Breast epithelium (tissue), 3 donors: ENCODE measurements at regions not wholly inside any gene's neighbourhood (a gene's known extent, or its start where the extent isn't known, plus 50 kb on each side); places are given as distances from the start of the nearest gene placed in this dataset.

Experiments used
- CTCF ChIP-seq, 3 donors: fragments of 450-650 bp; IDR thresholded peaks; one replicate each; pipeline ENCODE4 v1.5.1; 2016 to 2017; ENCODE audit warnings: antibody characterized with exemption in 3 of 3, mild to moderate bottlenecking in 3 of 3, moderate library complexity in 3 of 3
- POLR2A ChIP-seq: fragments of 450-650 bp; IDR thresholded peaks from one replicate; pipeline ENCODE4 v1.6.1; 2016; ENCODE audit warnings: antibody characterized with exemption, mild to moderate bottlenecking, moderate library complexity
- POLR2AphosphoS5 ChIP-seq, 3 donors: sonication (generic); formaldehyde crosslinking; IDR thresholded peaks; one replicate each; pipeline ENCODE4 v1.6.1; 2017; ENCODE audit warnings: antibody characterized with exemption in 3 of 3

GRCh38 chr10:44457259-44457658 lies 72.4 kb upstream of the CXCL12 start:
- TF ChIP-seq CTCF (IDR thresholded peaks at IDR 0.05), result no peak
- TF ChIP-seq POLR2AphosphoS5 (IDR thresholded peaks at IDR 0.05), result no peak
- TF ChIP-seq POLR2A, result no peak
